ENCODE measurements at regions not wholly inside any gene's neighbourhood (a gene's known extent, or its start where the extent isn't known, plus 50 kb on each side); places are given as distances from the start of the nearest gene placed in this dataset.

GRCh38 chr5:99000221-99000620, 71.4 kb upstream of the CHD1 start:
- no peak overlapping the region for H3K27ac Mint-ChIP-seq
- peaks cover 11% of the 10 kb centered on the region for H3K4me1 Mint-ChIP-seq
- peaks cover 3% of the 10 kb centered on the region for H3K36me3 Mint-ChIP-seq
- H3K27me3 Mint-ChIP-seq, result no peaks in the 10 kb centered on the region
- H3K4me3 Mint-ChIP-seq, result no peak overlapping the region
- DNase-seq, result no peak
- no peaks in the 10 kb centered on the region for H3K9me3 Mint-ChIP-seq

- Mint-ChIP-seq H3K27ac (no peak overlapping the region), H3K9me3 (no peaks in the 10 kb centered on the region), H3K4me1 (peaks cover 5% of the 10 kb centered on the region), H3K27me3 (no peaks in the 10 kb centered on the region), H3K4me3 (no peak overlapping the region), H3K36me3 (peaks cover 3% of the 10 kb centered on the region)
- DNase-seq, result no peak
Observed at GRCh38 chr5:98999631-99000030, 70.8 kb upstream of the CHD1 start.

- H3K27me3 Mint-ChIP-seq, result no peaks in the 10 kb centered on the region
- peaks cover 11% of the 10 kb centered on the region for H3K4me1 Mint-ChIP-seq
- no peak overlapping the region for H3K4me3 Mint-ChIP-seq
- no peak for DNase-seq
- H3K36me3 Mint-ChIP-seq, result no peaks in the 10 kb centered on the region
- no peak overlapping the region for H3K27ac Mint-ChIP-seq
- no peaks in the 10 kb centered on the region for H3K9me3 Mint-ChIP-seq
Observed at GRCh38 chr5:98997000-98997399, 68.2 kb upstream of the CHD1 start.

GRCh38 chr5:98994611-98995010, 65.8 kb upstream of the CHD1 start:
- Mint-ChIP-seq H3K27me3 (no peaks in the 10 kb centered on the region), H3K36me3 (no peaks in the 10 kb centered on the region), H3K9me3 (no peaks in the 10 kb centered on the region), H3K4me3 (no peak overlapping the region), H3K27ac (no peak overlapping the region), H3K4me1 (peaks cover 16% of the 10 kb centered on the region)
- no peak for DNase-seq

- peaks cover 17% of the 10 kb centered on the region for H3K4me1 Mint-ChIP-seq
- peak overlapping the region; percentile 42 for H3K27ac Mint-ChIP-seq
- H3K4me3 Mint-ChIP-seq, result no peak overlapping the region
- DNase-seq, result no peak
- H3K27me3 Mint-ChIP-seq, result no peaks in the 10 kb centered on the region
- H3K36me3 Mint-ChIP-seq, result no peaks in the 10 kb centered on the region
- no peaks in the 10 kb centered on the region for H3K9me3 Mint-ChIP-seq
Observed at GRCh38 chr5:98993512-98993911, 64.7 kb upstream of the CHD1 start.

- Mint-ChIP-seq H3K9me3 (no peaks in the 10 kb centered on the region), H3K4me3 (no peak overlapping the region), H3K4me1 (peaks cover 17% of the 10 kb centered on the region), H3K27ac (no peak overlapping the region), H3K27me3 (no peaks in the 10 kb centered on the region), H3K36me3 (no peaks in the 10 kb centered on the region)
- DNase-seq, result no peak
Observed at GRCh38 chr5:98992552-98992951, 63.7 kb upstream of the CHD1 start.

GRCh38 chr5:98989727-98990126, 60.9 kb upstream of the CHD1 start:
- Mint-ChIP-seq H3K36me3 (no peaks in the 10 kb centered on the region), H3K4me1 (peaks cover 17% of the 10 kb centered on the region), H3K27me3 (no peaks in the 10 kb centered on the region), H3K4me3 (no peak overlapping the region), H3K27ac (no peak overlapping the region), H3K9me3 (no peaks in the 10 kb centered on the region)
- DNase-seq, result no peak

GRCh38 chr5:98986587-98986986, 57.8 kb upstream of the CHD1 start:
- H3K9me3 Mint-ChIP-seq, result no peaks in the 10 kb centered on the region
- H3K4me3 Mint-ChIP-seq, result no peak overlapping the region
- H3K27ac Mint-ChIP-seq, result no peak overlapping the region

GRCh38 chr5:98982880-98983279, 54.1 kb upstream of the CHD1 start:
- H3K9me3 Mint-ChIP-seq, result no peaks in the 10 kb centered on the region
- no peaks in the 10 kb centered on the region for H3K36me3 Mint-ChIP-seq
- no peaks in the 10 kb centered on the region for H3K27me3 Mint-ChIP-seq
- no peak overlapping the region for H3K4me3 Mint-ChIP-seq
- DNase-seq, result no peak
- H3K27ac Mint-ChIP-seq, result no peak overlapping the region
- H3K4me1 Mint-ChIP-seq, result no peaks in the 10 kb centered on the region

More at GRCh38 chr5:98986587-98986986, 57.8 kb upstream of the CHD1 start:
- no peaks in the 10 kb centered on the region for H3K36me3 Mint-ChIP-seq
- H3K27me3 Mint-ChIP-seq, result no peaks in the 10 kb centered on the region
- peaks cover 6% of the 10 kb centered on the region for H3K4me1 Mint-ChIP-seq
- no peak for DNase-seq

Data from activated naive CD8-positive, alpha-beta T cell treated with anti-CD3 and anti-CD28 coated beads for 36 hours (primary cell).